ENCODE measurements at regions not wholly inside any gene's neighbourhood (a gene's known extent, or its start where the extent isn't known, plus 50 kb on each side); places are given as distances from the start of the nearest gene placed in this dataset.

- DNase-seq (ENCODE audit: low spot score): no peak
Measured at GRCh38 chr1:213519098-213519497, 468.1 kb downstream of the RPS6KC1 start.

GRCh38 chr1:213521206-213521605 is 466.6 kb upstream of the PROX1 start:
- DNase-seq (ENCODE audit: low spot score): no peak
- TF ChIP-seq, protein P1, sequence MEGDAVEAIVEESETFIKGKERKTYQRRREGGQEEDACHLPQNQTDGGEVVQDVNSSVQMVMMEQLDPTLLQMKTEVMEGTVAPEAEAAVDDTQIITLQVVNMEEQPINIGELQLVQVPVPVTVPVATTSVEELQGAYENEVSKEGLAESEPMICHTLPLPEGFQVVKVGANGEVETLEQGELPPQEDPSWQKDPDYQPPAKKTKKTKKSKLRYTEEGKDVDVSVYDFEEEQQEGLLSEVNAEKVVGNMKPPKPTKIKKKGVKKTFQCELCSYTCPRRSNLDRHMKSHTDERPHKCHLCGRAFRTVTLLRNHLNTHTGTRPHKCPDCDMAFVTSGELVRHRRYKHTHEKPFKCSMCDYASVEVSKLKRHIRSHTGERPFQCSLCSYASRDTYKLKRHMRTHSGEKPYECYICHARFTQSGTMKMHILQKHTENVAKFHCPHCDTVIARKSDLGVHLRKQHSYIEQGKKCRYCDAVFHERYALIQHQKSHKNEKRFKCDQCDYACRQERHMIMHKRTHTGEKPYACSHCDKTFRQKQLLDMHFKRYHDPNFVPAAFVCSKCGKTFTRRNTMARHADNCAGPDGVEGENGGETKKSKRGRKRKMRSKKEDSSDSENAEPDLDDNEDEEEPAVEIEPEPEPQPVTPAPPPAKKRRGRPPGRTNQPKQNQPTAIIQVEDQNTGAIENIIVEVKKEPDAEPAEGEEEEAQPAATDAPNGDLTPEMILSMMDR (IDR thresholded peaks at IDR 0.05; ENCODE audit: extremely low read depth, missing control alignments): no peak

More at GRCh38 chr1:213519098-213519497, 468.1 kb downstream of the RPS6KC1 start:
- TF ChIP-seq, protein P1 (IDR thresholded peaks at IDR 0.05; ENCODE audit: extremely low read depth, missing control alignments): no peak

GRCh38 chr1:213523781-213524398 is 463.9 kb upstream of the PROX1 start:
- TF ChIP-seq, protein P1 (IDR thresholded peaks at IDR 0.05; ENCODE audit: extremely low read depth, missing control alignments): no peak
- no peak for DNase-seq (ENCODE audit: low spot score)

GRCh38 chr1:213526306-213526705 is 461.5 kb upstream of the PROX1 start:
- TF ChIP-seq, protein P1 (IDR thresholded peaks at IDR 0.05; ENCODE audit: extremely low read depth, missing control alignments): no peak
- no peak for DNase-seq (ENCODE audit: low spot score)

DNA sequence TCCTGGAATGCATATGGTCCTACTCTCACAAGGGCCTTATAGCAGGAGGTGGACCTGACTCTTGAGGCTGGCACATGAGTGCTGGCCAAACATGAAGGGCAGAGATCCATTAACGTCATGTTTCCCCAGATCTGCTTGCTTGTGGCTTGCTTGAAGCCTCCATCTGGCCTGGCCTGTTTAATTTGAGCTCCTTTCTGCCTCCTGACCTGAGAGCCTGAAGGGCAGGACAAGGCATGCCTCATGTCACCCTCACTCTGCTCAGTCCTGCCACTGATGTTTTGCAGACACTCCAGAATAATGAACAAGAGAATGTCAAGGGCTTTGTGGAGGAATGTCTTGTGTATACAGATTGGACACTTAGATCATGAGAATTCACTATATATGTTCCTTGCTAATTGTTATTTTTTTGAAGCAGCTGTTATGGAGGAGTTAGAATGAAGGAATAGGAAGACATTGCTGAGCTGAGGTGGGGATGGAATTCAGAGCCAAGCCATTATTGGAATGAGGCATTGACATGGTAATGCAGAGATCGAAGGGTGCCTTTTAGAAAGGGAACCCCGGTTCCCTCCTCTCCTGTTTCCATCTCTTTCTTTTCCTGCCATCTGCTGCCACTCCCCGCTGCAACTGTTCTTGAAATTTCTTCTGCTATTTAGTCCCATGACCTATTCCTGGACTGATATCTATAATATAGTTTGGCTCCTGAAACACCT is 457.0 kb upstream of the PROX1 start:
- DNase-seq (ENCODE audit: low spot score): no peak

GRCh38 chr1:213531369-213532310 is 456.1 kb upstream of the PROX1 start:
- TF ChIP-seq, protein P1 (IDR thresholded peaks at IDR 0.05; ENCODE audit: extremely low read depth, missing control alignments): no peak
- DNase-seq (ENCODE audit: low spot score): no peak

More for the DNA sequence above, 457.0 kb upstream of the PROX1 start:
- TF ChIP-seq, protein P1 (IDR thresholded peaks at IDR 0.05; ENCODE audit: extremely low read depth, missing control alignments): no peak
